Stimulated activated naive CD8-positive, alpha-beta T cell treated with anti-CD3 and anti-CD28 coated beads, Interleukin-15, Interleukin-2, amounts not matched to agents 100 U/mL and 50 U/mL, for 24 hours (primary cell): ENCODE measurements at regions not wholly inside any gene's neighbourhood (a gene's known extent, or its start where the extent isn't known, plus 50 kb on each side); places are given as distances from the start of the nearest gene placed in this dataset.
"Not testable (repeated sequence)": the region's sequence is repeated elsewhere in the genome, so short reads cannot be mapped to it uniquely, and the experiment has no call there.

Source experiments
- ATAC-seq: fragments of 150-1000 bp; cut with Tn5 transposase; one replicate; pipeline ENCODE4 v1.10.0; 2021
- DNase-seq: peaks from one replicate; pipeline ENCODE4 v3.0.0; 2021

- DNase-seq (no peak), ATAC-seq (no peak)
These were observed 151.7 kb upstream of the ASB18 start for GRCh38 chr2:236415684-236416444.

- no peak for DNase-seq
These were observed 152.5 kb upstream of the ACKR3 start for GRCh38 chr2:236417150-236417549.

GRCh38 chr2:236430584-236430983 is 139.0 kb upstream of the ACKR3 start:
- ATAC-seq (no peak), DNase-seq (no peak)

More at GRCh38 chr2:236417150-236417549, 152.5 kb upstream of the ACKR3 start:
- ATAC-seq = no peak

- no peak for ATAC-seq
These were observed 135.0 kb upstream of the ACKR3 start for GRCh38 chr2:236434593-236434992.

GRCh38 chr2:236440110-236440881 is 129.3 kb upstream of the ACKR3 start:
- DNase-seq (peak; percentile 18), ATAC-seq (peak; percentile 95)

More at GRCh38 chr2:236434593-236434992, 135.0 kb upstream of the ACKR3 start:
- no peak for DNase-seq

- no peak for ATAC-seq
These were observed 125.4 kb upstream of the ACKR3 start for GRCh38 chr2:236444187-236444586.

GRCh38 chr2:236445678-236446077 is 123.9 kb upstream of the ACKR3 start:
- ATAC-seq (no peak), DNase-seq (no peak)

More at GRCh38 chr2:236444187-236444586, 125.4 kb upstream of the ACKR3 start:
- DNase-seq = no peak

GRCh38 chr2:236446521-236446920 is 123.1 kb upstream of the ACKR3 start:
- ATAC-seq = no peak
- DNase-seq = no peak

- DNase-seq = no peak
- ATAC-seq = peak; percentile 46
These were observed 120.4 kb upstream of the ACKR3 start for GRCh38 chr2:236449167-236449761.

- ATAC-seq = no peak
- DNase-seq = no peak
These were observed 117.4 kb upstream of the ACKR3 start for GRCh38 chr2:236452238-236452637.

- no peak for ATAC-seq
These were observed 115.5 kb upstream of the ACKR3 start for GRCh38 chr2:236454076-236454475.

GRCh38 chr2:236459393-236459792 is 110.2 kb upstream of the ACKR3 start:
- no peak for ATAC-seq
- DNase-seq = no peak

More at GRCh38 chr2:236454076-236454475, 115.5 kb upstream of the ACKR3 start:
- DNase-seq = no peak

- DNase-seq = no peak
These were observed 105.5 kb upstream of the ACKR3 start for GRCh38 chr2:236464140-236464539.

GRCh38 chr2:236472720-236473495 is 96.7 kb upstream of the ACKR3 start:
- DNase-seq = no peak
- no peak for ATAC-seq

More at GRCh38 chr2:236464140-236464539, 105.5 kb upstream of the ACKR3 start:
- no peak for ATAC-seq

- no peak for ATAC-seq
- DNase-seq = no peak
These were observed 95.9 kb upstream of the ACKR3 start for GRCh38 chr2:236473691-236474090.

- ATAC-seq (no peak), DNase-seq (no peak)
These were observed 89.8 kb upstream of the ACKR3 start for GRCh38 chr2:236479814-236480213.

GRCh38 chr2:236483102-236483501 is 86.5 kb upstream of the ACKR3 start:
- no peak for ATAC-seq
- DNase-seq = no peak

GRCh38 chr2:236485519-236485918 is 84.1 kb upstream of the ACKR3 start:
- ATAC-seq (no peak), DNase-seq (no peak)

GRCh38 chr2:236489083-236489482 is 80.5 kb upstream of the ACKR3 start:
- DNase-seq, ATAC-seq: not testable (repeated sequence)

GRCh38 chr2:236489895-236490404 is 79.7 kb upstream of the ACKR3 start:
- DNase-seq (no peak), ATAC-seq (no peak)

GRCh38 chr2:236496340-236496739 is 73.3 kb upstream of the ACKR3 start:
- ATAC-seq (no peak), DNase-seq (no peak)

GRCh38 chr2:236498369-236498768 is 71.3 kb upstream of the ACKR3 start:
- ATAC-seq = no peak
- no peak for DNase-seq
